ENCODE measurements at regions not wholly inside any gene's neighbourhood (a gene's known extent, or its start where the extent isn't known, plus 50 kb on each side); places are given as distances from the start of the nearest gene placed in this dataset.

GRCh38 chr12:59929110-59929509 lies 333.3 kb downstream of the SLC16A7 start:
- DNase-seq, result no peak

- DNase-seq, result no peak
Measured at GRCh38 chr12:59934486-59934885, 338.7 kb downstream of the SLC16A7 start.

- DNase-seq, result no peak
Measured at GRCh38 chr12:59936534-59936933, 340.7 kb downstream of the SLC16A7 start.

GRCh38 chr12:59937148-59937547 lies 341.3 kb downstream of the SLC16A7 start:
- DNase-seq, result no peak

- no peak for DNase-seq
Measured at GRCh38 chr12:59938190-59938962, 342.5 kb downstream of the SLC16A7 start.

GRCh38 chr12:59940631-59941342 lies 345.0 kb downstream of the SLC16A7 start:
- DNase-seq, result no peak

- no peak for DNase-seq
Measured at GRCh38 chr12:59941461-59941860, 345.6 kb downstream of the SLC16A7 start.

GRCh38 chr12:59944177-59944576 lies 348.3 kb downstream of the SLC16A7 start:
- no peak for DNase-seq

- DNase-seq, result no peak
Measured at GRCh38 chr12:59946635-59947034, 350.8 kb downstream of the SLC16A7 start.

GRCh38 chr12:59963546-59963945 lies 367.7 kb downstream of the SLC16A7 start:
- no peak for DNase-seq

- no peak for DNase-seq
Measured at GRCh38 chr12:59972905-59973304, 377.1 kb downstream of the SLC16A7 start.

- no peak for DNase-seq
Measured at GRCh38 chr12:59973515-59973914, 377.7 kb downstream of the SLC16A7 start.

GRCh38 chr12:59977779-59978178 lies 381.9 kb downstream of the SLC16A7 start:
- DNase-seq, result no peak

GRCh38 chr12:59980476-59980875 lies 384.6 kb downstream of the SLC16A7 start:
- no peak for DNase-seq

GRCh38 chr12:59999291-59999690 lies 403.5 kb downstream of the SLC16A7 start:
- no peak for DNase-seq

- no peak for DNase-seq
Measured at GRCh38 chr12:60010486-60010885, 414.7 kb downstream of the SLC16A7 start.

- DNase-seq, result no peak
Measured at GRCh38 chr12:60012659-60013058, 416.8 kb downstream of the SLC16A7 start.

- DNase-seq, result no peak
Measured at GRCh38 chr12:60014436-60014835, 418.6 kb downstream of the SLC16A7 start.

- no peak for DNase-seq
Measured at GRCh38 chr12:60020068-60020467, 424.2 kb downstream of the SLC16A7 start.

GRCh38 chr12:60021235-60021634 lies 425.4 kb downstream of the SLC16A7 start:
- no peak for DNase-seq

GRCh38 chr12:60027266-60027665 lies 431.4 kb downstream of the SLC16A7 start:
- no peak for DNase-seq

GRCh38 chr12:60034147-60034546 lies 438.3 kb downstream of the SLC16A7 start:
- no peak for DNase-seq

- no peak for DNase-seq
Measured at GRCh38 chr12:60035835-60036234, 440.0 kb downstream of the SLC16A7 start.

- DNase-seq, result no peak
Measured at GRCh38 chr12:60042835-60043234, 447.0 kb downstream of the SLC16A7 start.

Measured in activated CD4-positive, alpha-beta T cell treated with anti-CD3 and anti-CD28 coated beads, Interleukin-2, amount 50 U/mL, for 4 hours (primary cell).